Type B pancreatic cell (in vitro differentiated cells): ENCODE measurements at regions not wholly inside any gene's neighbourhood (a gene's known extent, or its start where the extent isn't known, plus 50 kb on each side); places are given as distances from the start of the nearest gene placed in this dataset.
A peak's percentile ranks its signal among the peaks of the same experiment; 100 is the strongest.

Experiments used
- DNase-seq: peaks from one replicate; pipeline ENCODE4 v3.0.0; 2021; ENCODE audit warnings: mixed read lengths; ENCODE audit not compliant: unreplicated experiment; ENCODE audit errors: extremely low spot score
- H3K27ac Mint-ChIP-seq: 2 replicates; pipeline ENCODE4 v1.8.0; 2021; ENCODE audit warnings: mild to moderate bottlenecking, mixed read lengths
- H3K27me3 Mint-ChIP-seq: 2 replicates; pipeline ENCODE4 v1.8.0; 2021; ENCODE audit warnings: mixed read lengths
- H3K36me3 Mint-ChIP-seq: 2 replicates; pipeline ENCODE4 v1.8.0; 2021; ENCODE audit warnings: mixed read lengths
- H3K4me1 Mint-ChIP-seq: one replicate; pipeline ENCODE4 v1.8.0; 2021; ENCODE audit warnings: mixed read lengths; ENCODE audit not compliant: unreplicated experiment
- H3K4me3 Mint-ChIP-seq: 2 replicates; pipeline ENCODE4 v1.8.0; 2021; ENCODE audit warnings: mild to moderate bottlenecking, mixed read lengths
- H3K9me3 Mint-ChIP-seq: 2 replicates; pipeline ENCODE4 v1.8.0; 2021; ENCODE audit warnings: mixed read lengths
- TF ChIP-seq, protein P1 (sequence below): fragments of 200-600 bp; sonication (generic); conservative IDR thresholded peaks from 2 replicates; pipeline ENCODE4 v1.5.0; 2021; ENCODE audit warnings: antibody characterized with exemption, mild to moderate bottlenecking

GRCh38 chr9:89655990-89656657, 51.3 kb downstream of the GADD45G start:
- H3K27me3 Mint-ChIP-seq = peaks cover 7% of the 10 kb centered on the region
- H3K27ac Mint-ChIP-seq = no peak overlapping the region
- H3K4me3 Mint-ChIP-seq = no peak overlapping the region
- H3K4me1 Mint-ChIP-seq = peaks cover 32% of the 10 kb centered on the region
- H3K36me3 Mint-ChIP-seq = no peaks in the 10 kb centered on the region
- TF ChIP-seq, protein P1, sequence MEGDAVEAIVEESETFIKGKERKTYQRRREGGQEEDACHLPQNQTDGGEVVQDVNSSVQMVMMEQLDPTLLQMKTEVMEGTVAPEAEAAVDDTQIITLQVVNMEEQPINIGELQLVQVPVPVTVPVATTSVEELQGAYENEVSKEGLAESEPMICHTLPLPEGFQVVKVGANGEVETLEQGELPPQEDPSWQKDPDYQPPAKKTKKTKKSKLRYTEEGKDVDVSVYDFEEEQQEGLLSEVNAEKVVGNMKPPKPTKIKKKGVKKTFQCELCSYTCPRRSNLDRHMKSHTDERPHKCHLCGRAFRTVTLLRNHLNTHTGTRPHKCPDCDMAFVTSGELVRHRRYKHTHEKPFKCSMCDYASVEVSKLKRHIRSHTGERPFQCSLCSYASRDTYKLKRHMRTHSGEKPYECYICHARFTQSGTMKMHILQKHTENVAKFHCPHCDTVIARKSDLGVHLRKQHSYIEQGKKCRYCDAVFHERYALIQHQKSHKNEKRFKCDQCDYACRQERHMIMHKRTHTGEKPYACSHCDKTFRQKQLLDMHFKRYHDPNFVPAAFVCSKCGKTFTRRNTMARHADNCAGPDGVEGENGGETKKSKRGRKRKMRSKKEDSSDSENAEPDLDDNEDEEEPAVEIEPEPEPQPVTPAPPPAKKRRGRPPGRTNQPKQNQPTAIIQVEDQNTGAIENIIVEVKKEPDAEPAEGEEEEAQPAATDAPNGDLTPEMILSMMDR = no peak
- no peak for DNase-seq
- H3K9me3 Mint-ChIP-seq = no peaks in the 10 kb centered on the region

- Mint-ChIP-seq H3K9me3 (no peaks in the 10 kb centered on the region), H3K27ac (no peak overlapping the region), H3K36me3 (no peaks in the 10 kb centered on the region), H3K4me1 (peaks cover 44% of the 10 kb centered on the region), H3K4me3 (no peak overlapping the region), H3K27me3 (no peaks in the 10 kb centered on the region)
- DNase-seq = no peak
- TF ChIP-seq, protein P1 = no peak
These were observed 52.5 kb downstream of the GADD45G start for GRCh38 chr9:89657295-89657694.

- no peak for DNase-seq
These were observed 53.0 kb downstream of the GADD45G start for GRCh38 chr9:89657765-89658164.

DNA sequence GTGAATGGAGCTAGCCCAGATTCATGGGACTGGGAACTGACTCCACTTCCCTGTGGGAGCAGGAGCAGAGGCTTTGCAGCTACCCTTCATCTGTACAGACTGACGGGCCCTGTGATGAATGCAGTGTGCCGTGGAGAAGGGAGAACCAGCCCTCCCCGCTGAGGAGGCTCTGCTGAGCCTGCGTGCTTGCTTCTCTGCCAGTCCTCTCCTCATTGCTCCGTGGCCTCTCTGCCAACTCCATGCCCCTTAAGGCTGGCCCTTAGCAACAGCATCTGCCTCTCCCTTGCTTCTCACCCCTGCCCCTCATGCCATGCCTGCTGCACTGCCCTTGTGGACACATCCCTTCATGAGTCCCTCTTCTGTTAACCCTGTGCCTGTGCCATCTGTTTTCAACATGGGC, 53.6 kb downstream of the GADD45G start:
- Mint-ChIP-seq H3K9me3 (no peaks in the 10 kb centered on the region), H3K27ac (no peak overlapping the region), H3K36me3 (no peaks in the 10 kb centered on the region), H3K4me3 (no peak overlapping the region), H3K27me3 (no peaks in the 10 kb centered on the region), H3K4me1 (peaks cover 44% of the 10 kb centered on the region)
- no peak for DNase-seq
- TF ChIP-seq, protein P1 = no peak

More at GRCh38 chr9:89657765-89658164, 53.0 kb downstream of the GADD45G start:
- TF ChIP-seq, protein P1 = no peak
- H3K9me3 Mint-ChIP-seq = no peaks in the 10 kb centered on the region
- H3K27me3 Mint-ChIP-seq = no peaks in the 10 kb centered on the region
- no peak overlapping the region for H3K4me3 Mint-ChIP-seq
- H3K36me3 Mint-ChIP-seq = no peaks in the 10 kb centered on the region
- H3K4me1 Mint-ChIP-seq = peaks cover 44% of the 10 kb centered on the region
- peak overlapping the region; percentile 63 for H3K27ac Mint-ChIP-seq

- no peak overlapping the region for H3K27ac Mint-ChIP-seq
- DNase-seq = no peak
- peaks cover 44% of the 10 kb centered on the region for H3K4me1 Mint-ChIP-seq
- no peaks in the 10 kb centered on the region for H3K9me3 Mint-ChIP-seq
- H3K4me3 Mint-ChIP-seq = no peak overlapping the region
- H3K27me3 Mint-ChIP-seq = no peaks in the 10 kb centered on the region
- TF ChIP-seq, protein P1 = no peak
- H3K36me3 Mint-ChIP-seq = no peaks in the 10 kb centered on the region
These were observed 54.1 kb downstream of the GADD45G start for GRCh38 chr9:89658931-89659330.

DNA sequence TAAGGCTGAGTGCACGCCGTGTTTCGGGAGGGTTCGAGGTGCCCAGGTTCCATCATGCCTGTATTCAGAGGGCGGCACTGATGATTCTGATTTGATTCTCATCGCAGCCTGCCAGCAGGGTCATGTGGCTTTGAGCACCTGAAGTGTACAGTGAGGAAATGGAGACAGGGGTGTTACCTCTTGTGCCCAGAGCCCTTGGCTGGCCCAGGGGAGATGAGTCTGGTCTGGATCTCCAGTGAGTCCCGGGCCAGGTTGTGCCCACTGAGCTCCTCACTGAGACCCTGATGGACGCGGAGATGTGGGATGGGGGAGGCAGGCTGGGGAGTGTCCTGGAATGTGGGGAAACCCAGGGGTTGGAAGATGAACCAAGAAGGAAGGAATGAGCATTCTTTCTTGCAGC, 54.7 kb downstream of the GADD45G start:
- no peaks in the 10 kb centered on the region for H3K9me3 Mint-ChIP-seq
- H3K27ac Mint-ChIP-seq = no peak overlapping the region
- H3K27me3 Mint-ChIP-seq = no peaks in the 10 kb centered on the region
- TF ChIP-seq, protein P1 = no peak
- no peak overlapping the region for H3K4me3 Mint-ChIP-seq
- peaks cover 43% of the 10 kb centered on the region for H3K4me1 Mint-ChIP-seq
- DNase-seq = no peak
- no peaks in the 10 kb centered on the region for H3K36me3 Mint-ChIP-seq
